T follicular helper cell (primary cell): ENCODE measurements at regions not wholly inside any gene's neighbourhood (a gene's known extent, or its start where the extent isn't known, plus 50 kb on each side); places are given as distances from the start of the nearest gene placed in this dataset.

Experiments used
- DNase-seq: peaks from one replicate; pipeline ENCODE4 v3.0.0-alpha.2; 2020; ENCODE audit warnings: low read depth

DNA sequence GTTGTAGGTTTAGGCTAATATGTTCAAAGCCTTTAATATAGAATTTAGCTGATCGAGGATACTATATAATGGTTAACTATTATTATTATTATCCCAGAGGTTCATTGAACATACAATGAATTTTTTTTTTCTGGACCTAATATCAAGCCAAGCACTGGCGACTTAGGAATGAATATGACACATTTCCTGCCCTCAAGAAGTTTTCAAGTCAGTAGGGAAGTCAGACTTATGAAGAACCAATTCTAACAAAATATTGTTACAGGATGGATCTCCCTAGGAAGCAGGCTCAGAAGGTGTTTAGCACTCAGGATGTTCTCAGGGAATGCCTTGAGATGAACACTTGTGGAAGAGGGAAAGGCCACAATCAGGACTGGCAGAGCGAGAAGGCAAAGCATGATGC, 211.8 kb upstream of the FGGY start:
- DNase-seq: no peak

DNA sequence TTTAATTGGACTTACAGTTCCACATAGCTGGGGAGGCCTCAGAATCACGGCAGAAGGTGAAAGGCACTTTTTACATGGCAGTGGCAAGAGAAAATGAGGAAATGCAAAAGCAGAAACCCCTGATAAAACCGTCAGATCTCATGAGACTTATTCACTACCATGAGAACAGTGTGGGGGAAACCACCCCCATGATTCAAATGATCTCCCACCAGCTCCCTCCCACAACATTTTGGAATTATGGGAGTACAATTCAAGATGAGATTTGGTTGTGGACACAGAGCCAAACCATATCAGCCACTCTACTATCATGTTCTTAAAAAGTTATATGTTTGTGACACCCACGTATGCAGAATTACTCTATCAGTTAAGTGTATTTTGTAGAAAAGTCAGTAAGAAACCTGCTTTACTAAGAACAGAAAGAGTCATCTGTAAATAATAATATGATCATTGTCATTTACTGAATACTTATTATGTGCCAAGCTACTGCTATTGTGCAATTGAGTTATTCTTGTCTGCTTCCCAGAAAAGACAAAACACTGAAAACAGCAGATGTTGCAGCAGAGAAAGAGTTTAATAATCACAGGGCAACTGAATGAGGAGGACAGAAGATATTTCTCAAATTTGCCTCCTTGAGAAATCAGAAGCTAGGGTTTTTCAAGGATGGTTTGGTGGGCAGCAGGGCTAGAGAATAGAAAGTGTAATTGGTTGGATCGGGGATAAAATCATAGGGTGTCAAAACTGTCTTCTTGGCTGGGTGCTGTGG, 207.7 kb upstream of the FGGY start:
- DNase-seq: no peak

DNA sequence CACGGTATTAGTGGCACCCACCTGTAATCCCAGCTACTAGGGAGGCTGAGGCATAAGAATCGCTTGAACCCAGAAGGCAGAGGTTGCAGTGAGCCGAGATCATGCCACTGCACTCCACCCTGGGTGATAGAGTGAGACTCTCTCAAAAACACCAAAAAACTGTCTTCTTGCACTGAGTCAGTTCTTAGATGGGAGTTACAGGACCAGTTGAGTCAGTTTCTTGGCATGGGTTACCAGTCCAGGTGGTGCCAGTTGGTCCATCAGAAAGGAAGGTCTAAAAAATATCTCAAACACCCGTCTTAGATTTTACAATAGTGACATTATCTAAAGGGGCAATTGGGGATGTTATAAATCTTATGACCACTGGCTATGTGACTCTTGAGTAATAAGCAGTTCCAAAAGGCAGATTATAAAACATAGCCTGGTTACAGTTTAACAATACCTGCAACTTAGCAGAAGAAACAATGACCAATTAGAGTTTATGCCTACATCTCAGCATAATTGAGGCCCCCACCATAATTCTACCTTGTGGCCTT, 206.9 kb upstream of the FGGY start:
- DNase-seq: no peak

DNA sequence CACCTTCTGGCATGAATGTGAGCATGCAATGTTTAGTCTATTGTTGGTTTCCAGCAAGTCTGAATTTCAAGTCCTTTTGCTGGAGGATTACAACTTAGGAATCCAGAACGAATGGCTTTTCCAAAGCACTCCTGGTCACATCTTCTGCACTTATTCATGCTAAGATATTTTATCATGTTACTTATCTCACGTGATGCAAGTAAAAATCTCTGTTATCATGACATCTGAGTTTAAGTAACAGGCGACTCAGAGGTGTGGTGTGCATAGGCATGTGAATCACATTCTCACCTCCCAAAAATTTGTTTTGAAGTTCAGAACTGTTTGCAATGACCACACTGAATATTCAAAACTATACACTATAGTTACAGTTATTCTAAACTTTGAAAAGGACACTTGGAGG, 204.8 kb upstream of the FGGY start:
- no peak for DNase-seq

DNA sequence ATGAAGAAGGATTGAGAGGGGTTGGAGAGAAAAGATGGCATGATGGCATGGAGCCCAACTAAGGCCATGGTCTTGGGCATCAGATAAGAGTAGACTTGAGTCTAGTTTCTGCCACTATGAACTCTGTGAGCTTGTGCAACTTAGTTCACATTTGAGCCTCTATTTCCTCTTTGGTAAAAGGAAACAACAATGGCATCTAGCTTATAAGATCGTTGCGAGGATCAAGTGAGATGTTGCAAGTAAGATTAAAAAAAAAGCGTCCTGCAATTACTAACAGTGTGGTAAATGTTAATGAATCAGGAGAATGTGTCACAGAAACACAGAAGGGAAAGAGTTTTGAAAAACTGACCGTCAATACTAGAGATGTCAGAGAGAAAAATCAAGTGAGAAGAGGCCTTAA, 202.9 kb upstream of the FGGY start:
- DNase-seq: no peak

DNA sequence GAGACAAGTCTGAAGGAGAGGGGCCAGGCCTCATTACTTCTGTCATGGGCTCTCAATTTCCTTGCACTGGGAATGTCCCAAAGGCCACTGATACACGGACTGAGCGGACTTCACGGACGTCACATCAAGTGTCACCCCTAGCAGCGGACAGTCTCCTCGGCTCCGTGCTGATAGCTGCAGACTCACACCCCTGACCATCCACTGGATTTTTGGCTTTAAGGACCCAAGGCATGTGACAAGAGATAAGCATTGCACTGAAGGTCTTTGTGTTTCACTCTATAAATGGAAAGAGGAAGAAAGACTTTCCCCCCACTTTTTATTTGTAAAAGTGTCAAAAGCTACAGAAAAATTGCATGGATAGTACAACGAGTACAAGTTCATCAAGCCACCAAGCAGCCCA, 200.4 kb upstream of the FGGY start:
- DNase-seq: no peak

DNA sequence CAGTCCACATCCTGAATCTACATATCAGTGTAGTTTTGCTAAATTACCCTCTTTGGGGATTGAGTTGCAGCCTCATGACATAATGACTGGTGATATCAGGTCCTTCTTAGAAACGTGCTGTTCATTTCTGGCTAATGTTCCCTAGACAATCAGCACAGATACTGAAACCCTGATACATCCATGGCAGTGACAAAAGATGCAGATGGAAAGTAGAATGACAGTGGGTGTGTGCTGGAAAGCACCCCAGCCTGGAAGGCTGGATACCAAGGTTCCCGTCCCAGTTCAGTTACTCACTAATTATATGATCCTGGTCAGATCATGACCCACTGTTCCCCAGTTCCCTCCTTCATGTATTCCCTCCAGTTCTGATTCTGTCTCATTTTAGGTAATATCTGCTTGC, 198.2 kb upstream of the FGGY start:
- no peak for DNase-seq

DNA sequence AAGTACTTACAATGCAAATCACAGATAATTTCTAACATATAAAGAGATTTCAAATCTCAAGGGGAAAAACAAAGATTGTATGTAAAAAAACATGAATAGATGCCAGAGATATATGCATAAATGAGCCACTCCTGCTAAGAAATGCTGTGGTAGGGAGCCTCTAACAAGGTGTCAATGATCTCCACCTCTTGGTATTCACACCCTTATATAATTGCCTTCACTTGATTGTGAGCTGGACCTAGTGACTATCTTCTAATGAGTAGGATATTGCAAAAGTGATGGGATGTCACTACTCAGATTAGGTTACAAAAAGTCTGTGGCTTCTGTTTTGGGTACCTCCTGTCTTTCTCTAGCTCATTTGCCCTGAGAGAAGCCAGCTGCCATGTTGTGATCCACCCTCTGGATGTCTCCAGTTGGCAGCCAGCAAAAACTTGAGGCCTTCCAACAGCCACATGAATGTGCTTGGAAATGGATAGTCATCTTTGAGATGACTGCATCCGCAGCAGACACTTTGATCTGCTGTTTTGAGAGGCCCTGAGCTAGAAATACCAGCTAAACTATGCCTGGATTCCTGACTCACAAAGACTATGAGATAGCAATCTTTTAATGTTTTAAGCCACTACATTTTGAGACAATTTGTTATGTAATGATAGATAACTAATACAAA, 196.1 kb upstream of the FGGY start:
- no peak for DNase-seq

DNA sequence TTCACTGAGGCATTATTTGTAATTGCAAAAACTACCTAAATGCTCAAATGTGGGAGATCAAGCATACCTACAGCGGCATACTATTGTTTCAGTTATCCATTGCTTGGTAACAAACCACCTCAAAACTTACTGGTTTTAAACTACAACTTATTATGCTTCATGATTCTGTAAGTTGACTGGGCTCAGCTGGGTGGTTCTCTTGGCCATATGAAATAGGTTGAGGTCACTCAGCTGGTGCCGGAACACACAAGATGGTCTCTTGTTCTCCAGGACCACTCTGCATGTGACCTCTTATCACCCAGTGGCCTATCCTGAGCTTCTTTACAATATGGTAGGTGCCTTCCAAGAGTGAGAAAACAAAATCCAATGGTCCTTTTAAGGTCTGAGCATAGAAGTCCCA, 195.4 kb upstream of the FGGY start:
- DNase-seq: no peak

DNA sequence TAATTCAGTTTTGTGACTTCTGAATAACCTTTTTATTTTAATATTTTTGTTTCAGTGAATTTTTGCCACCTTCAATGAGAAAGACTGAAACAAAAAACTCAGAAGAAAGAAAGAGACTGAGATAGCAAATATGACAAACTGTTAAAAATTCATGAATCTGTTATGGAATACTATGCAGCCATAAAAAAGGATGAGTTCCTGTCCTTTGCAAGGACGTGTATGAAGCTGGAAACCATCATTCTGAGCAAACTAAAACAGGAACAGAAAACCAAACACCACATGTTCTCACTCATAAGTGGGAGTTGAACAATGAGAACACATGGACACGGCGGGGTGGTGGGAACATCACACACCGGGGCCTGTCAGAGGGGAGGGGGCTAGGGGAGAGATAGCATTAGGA, 193.4 kb upstream of the FGGY start:
- DNase-seq: no peak

DNA sequence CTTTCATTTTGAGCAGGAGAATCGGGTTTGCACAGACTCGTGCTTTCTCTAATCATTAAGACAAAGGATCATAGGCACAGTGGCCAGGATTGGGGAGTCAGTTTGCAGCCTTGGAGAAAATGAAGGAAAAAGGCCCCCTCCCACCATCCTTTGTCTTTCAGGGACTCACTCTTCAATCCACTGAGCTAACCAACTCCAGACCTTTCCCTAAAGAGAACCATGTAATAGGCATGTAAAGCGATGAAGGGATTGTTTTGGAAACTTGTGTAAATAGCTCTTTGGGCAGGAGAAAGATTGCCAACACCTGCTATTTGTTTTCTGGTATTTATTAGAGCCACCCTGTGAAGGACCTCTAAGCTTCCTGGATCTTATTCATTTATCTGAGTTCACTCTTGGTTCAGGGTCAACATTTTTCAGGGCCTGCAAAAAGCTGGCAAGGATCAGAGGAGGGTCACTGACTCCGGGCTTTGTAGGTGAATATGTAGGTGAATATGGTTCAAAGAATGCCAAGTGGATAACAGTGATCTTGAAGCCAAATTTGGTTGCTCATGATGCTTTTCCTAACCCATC, 192.6 kb upstream of the FGGY start:
- no peak for DNase-seq

DNA sequence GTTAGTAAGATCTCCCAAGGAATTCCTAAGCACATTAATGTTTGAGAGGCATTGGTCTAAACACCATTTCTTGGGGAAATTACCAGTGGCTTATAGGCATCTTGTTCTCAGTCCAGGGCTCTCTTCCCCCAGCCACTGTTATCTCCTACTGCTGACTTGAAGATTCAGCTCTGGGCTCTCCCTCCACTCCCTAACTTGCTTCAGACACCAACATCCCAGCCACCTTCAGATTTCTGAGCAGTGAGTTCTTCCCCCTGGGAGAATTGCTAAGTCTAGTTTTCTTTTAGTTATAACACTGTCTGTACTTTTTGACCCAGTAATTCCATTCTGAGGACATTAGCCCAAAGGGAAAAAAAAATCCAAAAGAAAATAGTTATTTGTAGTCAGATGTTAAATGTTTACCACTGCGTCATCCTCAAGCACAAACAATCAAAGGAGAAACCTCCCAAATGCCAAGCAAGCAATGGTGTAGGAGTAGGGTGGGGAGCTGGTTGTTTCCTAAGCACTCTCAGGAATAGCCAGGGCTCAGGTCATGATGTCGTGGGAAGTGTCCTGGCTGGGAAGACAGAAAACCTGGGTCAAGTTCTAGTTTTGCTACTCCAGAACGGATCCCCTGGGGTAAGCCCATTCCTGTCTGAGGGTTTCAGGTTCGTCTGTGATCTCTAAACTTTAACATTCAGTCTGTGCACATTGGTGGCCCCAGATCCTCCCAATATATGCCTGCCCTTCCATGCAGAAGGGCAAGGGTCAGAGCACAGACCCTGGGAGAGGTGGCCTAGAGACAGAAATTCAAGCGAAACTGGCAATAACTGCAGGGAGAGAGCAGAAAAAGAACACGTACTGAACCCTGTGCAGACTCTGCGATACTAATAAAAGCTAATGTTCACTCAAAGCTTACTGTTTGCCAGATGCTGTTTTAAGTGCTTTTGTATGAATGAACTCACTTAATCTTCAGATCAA, 191.1 kb upstream of the FGGY start:
- no peak for DNase-seq

DNA sequence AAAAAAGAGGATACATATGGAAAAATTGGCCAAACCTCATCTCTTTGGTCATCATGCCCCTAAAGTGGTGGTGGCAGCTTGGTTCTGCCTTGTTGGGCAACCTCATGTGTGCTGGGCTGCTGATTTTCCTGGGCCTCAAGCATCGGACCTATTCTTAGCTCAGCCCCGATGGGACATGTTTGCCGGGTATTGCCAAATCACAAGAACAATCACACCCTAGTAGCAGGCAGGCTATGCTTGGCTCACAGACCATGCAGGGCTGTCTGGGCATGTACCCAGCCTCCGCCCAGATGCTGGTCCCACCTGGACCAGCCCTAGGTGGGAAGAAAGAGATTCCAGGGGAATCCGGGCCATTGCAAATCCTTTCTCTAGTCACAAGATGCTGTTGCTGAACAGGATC, 189.4 kb upstream of the FGGY start:
- DNase-seq: no peak

DNA sequence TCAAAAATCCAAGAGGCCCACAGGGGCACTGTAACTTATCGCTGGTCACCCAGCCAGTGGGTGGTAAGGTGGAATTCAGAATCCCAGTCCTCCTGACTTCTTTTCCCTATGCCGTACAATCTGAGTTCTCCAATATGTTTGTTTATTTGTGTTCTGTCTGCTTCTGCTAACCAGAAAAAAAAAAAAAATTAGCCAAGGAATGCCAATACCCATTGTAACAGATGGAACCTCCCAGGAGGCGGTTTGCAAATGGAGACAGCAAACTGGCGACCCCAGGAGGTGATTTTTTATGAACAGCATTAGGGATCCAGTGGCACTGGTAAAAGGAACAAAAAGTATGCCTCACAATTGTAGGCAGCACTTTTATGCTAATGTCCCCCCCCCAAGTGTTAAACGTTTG, 189.0 kb upstream of the FGGY start:
- DNase-seq: no peak

DNA sequence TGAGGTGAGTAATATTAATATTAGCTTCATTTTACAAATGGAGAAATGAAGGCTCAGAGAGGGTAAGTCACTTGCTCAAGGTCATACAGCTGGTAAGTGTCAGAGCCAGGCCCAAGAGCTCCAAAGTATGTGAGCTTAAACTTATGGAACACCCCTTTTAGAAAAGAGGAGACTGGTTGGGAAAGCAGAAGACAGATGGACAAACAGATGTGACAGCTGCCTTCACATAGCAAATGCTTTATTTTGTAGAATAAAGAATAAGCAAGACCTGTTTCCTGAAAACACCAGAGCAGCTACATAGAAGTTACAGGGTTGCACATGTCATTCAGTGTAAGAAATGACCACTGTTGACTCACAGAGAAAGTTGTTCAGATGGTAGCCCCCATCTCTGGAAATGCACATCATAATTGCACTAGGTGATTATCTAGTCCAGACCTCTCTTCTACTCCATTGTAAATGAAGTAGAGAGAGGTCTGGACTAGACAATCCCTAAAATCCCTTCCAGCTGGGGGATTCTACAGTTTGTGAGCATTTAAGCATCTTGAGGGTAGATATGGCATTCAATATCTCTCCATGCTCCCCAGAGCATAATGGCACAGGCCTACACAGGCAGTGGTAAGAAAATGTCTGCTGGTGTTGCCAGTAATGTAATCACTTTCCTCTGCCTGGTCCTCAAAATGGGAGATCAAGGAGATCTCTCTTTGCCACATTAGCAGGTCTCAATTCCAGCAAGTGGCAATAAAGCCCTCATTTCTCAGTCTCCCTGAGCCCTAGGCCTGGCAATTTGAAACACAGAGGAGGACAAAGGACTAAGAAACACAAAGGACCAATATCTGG, 188.2 kb upstream of the FGGY start:
- no peak for DNase-seq

DNA sequence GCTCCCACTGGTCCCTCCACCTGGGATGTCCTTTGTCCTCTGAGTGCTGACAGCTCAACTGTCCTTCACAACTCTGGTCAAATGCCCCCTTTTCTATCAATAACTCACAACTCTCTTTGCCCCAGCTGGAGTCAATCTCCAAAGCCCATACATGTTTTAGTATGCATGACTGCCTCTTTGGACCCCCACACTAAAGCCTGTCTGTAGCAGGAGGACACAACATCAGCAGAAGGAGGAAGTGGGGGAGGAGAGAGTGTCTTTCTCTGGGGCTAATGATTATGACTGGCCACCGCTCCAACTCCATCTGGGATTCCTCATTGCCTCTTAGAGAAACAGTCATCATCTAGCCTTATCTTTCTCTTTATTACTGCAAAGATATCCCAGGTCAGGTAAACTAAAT, 186.6 kb upstream of the FGGY start:
- no peak for DNase-seq

DNA sequence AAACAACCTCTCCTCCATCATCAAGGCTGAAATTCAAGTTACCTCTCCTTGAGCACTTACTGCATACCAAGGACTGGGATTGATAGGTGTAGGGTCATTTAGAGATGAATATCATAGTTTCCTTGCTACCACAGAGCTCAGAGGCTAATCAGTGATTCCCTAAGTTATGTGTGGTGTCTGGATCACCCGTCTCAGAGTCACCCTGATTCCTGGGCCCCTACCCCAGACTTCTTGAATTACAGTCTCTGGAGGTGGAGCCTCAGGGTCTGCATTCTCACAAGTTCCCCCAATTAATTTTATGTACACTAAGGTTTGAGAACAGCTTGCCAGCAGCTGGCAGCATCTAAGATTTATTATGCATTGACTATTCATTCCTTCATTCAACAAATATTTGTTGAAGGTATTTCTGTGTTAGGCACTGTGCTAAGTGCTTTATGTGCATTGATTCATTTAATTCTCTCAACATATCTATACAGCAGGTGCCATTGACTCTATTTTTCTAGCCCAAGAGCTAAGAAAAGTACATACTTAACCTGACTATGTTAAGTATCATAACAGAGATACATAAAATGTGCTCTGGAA, 182.9 kb upstream of the FGGY start:
- DNase-seq: no peak

DNA sequence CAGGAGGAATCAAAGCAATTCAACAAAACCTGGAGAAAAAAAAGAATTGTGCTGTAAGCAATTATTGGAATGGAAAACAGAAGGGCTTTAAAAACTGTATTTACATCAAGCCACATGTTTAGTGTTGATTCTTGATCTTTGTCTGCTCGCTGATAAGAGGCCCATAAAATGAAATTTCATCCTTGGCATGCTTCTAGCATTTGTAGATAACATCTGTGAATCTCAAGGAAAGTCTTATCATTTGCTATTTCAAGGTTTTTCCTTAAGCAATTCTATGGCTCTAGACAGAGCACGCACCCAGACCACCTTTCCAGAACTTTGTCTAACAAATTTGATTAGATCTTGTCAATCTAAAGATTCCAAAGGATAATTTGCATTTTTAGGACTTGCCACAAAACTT, 181.0 kb upstream of the FGGY start:
- DNase-seq: no peak

DNA sequence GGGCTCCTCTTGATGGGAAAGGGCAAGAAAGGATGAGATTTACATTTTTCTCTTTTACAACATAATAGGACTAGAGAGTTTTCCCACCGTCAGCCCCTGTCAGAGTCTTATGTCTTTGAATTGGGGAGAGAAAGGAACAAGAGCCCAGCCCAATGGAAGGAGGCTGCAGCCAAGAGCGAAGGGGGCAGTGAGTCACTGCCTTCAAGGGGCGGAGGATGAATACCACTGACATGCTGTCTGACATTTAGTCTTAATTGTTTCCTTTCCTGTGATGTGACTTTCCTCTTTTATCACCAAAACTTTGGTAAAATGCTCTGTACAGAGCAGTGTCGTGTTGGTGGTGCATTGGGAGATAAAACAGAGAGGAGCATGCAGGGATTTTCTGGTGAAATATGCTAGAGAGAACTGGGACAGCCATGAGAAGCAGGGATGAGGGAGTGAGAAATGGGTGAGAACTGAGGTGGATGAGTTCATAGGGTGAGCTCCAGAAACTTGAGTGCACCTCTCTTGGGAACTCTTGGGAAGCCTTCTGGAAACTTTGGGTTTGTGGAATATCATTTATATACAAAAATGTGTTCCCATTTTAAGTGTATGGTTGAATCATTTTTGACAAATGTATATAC, 179.9 kb upstream of the FGGY start:
- DNase-seq: no peak

DNA sequence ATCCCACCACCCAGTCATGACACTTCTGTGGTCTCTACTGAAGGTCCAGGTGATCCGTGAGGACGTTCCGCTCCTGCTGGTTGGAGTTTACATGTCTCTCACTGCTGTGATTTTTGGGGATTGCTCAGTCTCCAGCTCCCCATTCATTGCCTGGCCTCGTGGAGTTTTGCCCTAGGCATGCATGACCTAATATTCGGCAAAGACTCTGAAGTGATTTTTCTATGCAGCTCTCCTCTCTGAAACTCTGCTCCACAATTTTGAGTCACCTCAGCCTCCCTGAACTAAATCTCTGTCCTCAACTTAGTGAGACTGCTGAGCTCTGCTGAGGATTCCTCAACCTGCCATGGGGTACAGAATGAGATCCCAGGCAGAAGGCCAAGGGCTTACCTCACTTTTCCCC, 174.4 kb upstream of the FGGY start:
- no peak for DNase-seq
